ENCODE measurements at regions not wholly inside any gene's neighbourhood (a gene's known extent, or its start where the extent isn't known, plus 50 kb on each side); places are given as distances from the start of the nearest gene placed in this dataset.
"Not testable (repeated sequence)": the region's sequence is repeated elsewhere in the genome, so short reads cannot be mapped to it uniquely, and the experiment has no call there.

- not testable (repeated sequence) for H3K4me3 ChIP-seq (replicated peaks in 1 of 2; ENCODE audit: low read depth in 1 of 2, low read length in 2 of 2)
These were observed 530.7 kb downstream of the FOXD4L4 start for GRCh38 chr9:66267684-66268083.

DNA sequence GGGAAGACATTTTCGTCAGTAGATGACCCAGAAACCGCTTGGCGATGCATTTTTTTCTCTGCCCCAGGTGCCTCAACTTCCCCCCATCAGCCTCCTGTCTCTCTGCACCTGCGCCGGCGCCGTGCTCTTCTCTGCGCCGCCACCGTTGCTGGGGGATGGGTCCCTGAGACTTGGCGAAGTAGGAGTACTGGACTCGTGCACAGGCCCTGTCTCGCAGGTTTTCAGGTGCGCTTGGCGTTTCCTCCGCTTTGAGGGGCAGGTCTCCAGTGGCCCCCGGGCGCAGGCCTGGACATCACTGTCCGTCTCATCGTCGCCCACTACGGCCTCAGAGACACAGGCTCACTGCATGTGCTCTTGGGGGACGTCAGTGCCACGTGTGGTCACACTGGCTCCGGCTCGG is 532.1 kb downstream of the FOXD4L4 start:
- H2AFZ ChIP-seq (ENCODE audit: low read depth, low read length, poor library complexity, severe bottlenecking); H3K27ac ChIP-seq (ENCODE audit: low read depth, low read length); H3K9me3 ChIP-seq (ENCODE audit: control insufficient read depth in 1 of 2, insufficient read depth in 1 of 2, low read depth in 1 of 2, low read length in 2 of 2); RAD21 ChIA-PET (ENCODE audit: low non-redundant PET in 1 of 2, low total read pairs in 2 of 2, uncharacterized antibody in 2 of 2, unreplicated experiment in 2 of 2); H3K9ac ChIP-seq (ENCODE audit: low read length); ATAC-seq; DNase-seq (ENCODE audit: low read depth, low spot score); intact Hi-C loops (cut with micrococcal nuclease); POLR2A ChIA-PET; H3K9me2 ChIP-seq (ENCODE audit: insufficient read depth); BruUV-seq (replicated peaks); H3K79me2 ChIP-seq (ENCODE audit: insufficient read depth, low read length); H3K4me1 ChIP-seq (ENCODE audit: control insufficient read depth in 1 of 2, insufficient read depth in 2 of 2, low read length in 2 of 2); H3K27me3 ChIP-seq (ENCODE audit: insufficient read depth, low read length); CTCF ChIA-PET; H3K4me3 ChIP-seq (replicated peaks in 1 of 2; ENCODE audit: low read depth in 1 of 2, low read length in 2 of 2); H3K36me3 ChIP-seq (ENCODE audit: control insufficient read depth in 1 of 2, insufficient read depth in 2 of 2, low read length in 2 of 2); H4K20me1 ChIP-seq (ENCODE audit: insufficient read depth); H3K4me2 ChIP-seq (ENCODE audit: low read length): not testable (repeated sequence)

More at GRCh38 chr9:66267684-66268083, 530.7 kb downstream of the FOXD4L4 start:
- intact Hi-C loops (cut with micrococcal nuclease); BruUV-seq (replicated peaks); H3K4me2 ChIP-seq (ENCODE audit: low read length); H3K9ac ChIP-seq (ENCODE audit: low read length); H3K36me3 ChIP-seq (ENCODE audit: control insufficient read depth in 1 of 2, insufficient read depth in 2 of 2, low read length in 2 of 2); H3K4me1 ChIP-seq (ENCODE audit: control insufficient read depth in 1 of 2, insufficient read depth in 2 of 2, low read length in 2 of 2); H4K20me1 ChIP-seq (ENCODE audit: insufficient read depth); ATAC-seq; H3K9me3 ChIP-seq (ENCODE audit: control insufficient read depth in 1 of 2, insufficient read depth in 1 of 2, low read depth in 1 of 2, low read length in 2 of 2); H3K27me3 ChIP-seq (ENCODE audit: insufficient read depth, low read length); H3K27ac ChIP-seq (ENCODE audit: low read depth, low read length); CTCF ChIA-PET; H2AFZ ChIP-seq (ENCODE audit: low read depth, low read length, poor library complexity, severe bottlenecking); H3K79me2 ChIP-seq (ENCODE audit: insufficient read depth, low read length); DNase-seq (ENCODE audit: low read depth, low spot score); RAD21 ChIA-PET (ENCODE audit: low non-redundant PET in 1 of 2, low total read pairs in 2 of 2, uncharacterized antibody in 2 of 2, unreplicated experiment in 2 of 2); H3K9me2 ChIP-seq (ENCODE audit: insufficient read depth); POLR2A ChIA-PET: not testable (repeated sequence)

DNA sequence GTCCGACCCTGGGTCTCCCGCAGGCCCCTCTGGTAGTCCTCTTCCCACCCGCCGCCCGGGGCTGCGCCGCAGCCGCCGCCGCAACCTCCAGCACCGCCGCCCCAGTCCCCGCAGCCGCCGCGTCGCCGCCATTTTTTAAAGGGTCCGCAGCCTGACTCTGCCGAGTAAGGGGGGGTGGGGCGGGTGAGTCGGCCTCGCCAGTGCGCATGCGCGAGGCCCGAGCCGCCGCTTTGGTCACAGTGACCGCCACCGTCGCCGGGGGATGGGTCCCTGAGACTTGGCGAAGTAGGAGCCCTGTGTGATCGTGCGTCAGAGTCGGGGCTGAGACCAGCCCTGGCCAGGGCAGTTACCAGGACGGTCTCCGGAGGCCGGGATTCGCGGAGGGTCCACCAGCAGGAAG is 532.8 kb downstream of the FOXD4L4 start:
- H3K4me3 ChIP-seq (replicated peaks in 1 of 2; ENCODE audit: low read depth in 1 of 2, low read length in 2 of 2) = peak overlapping the region; percentile 32 to 58
- H3K4me1 ChIP-seq (ENCODE audit: control insufficient read depth in 1 of 2, insufficient read depth in 2 of 2, low read length in 2 of 2); H3K9me3 ChIP-seq (ENCODE audit: control insufficient read depth in 1 of 2, insufficient read depth in 1 of 2, low read depth in 1 of 2, low read length in 2 of 2); BruUV-seq (replicated peaks); intact Hi-C loops (cut with micrococcal nuclease); H3K27me3 ChIP-seq (ENCODE audit: insufficient read depth, low read length); RAD21 ChIA-PET (ENCODE audit: low non-redundant PET in 1 of 2, low total read pairs in 2 of 2, uncharacterized antibody in 2 of 2, unreplicated experiment in 2 of 2); H3K36me3 ChIP-seq (ENCODE audit: control insufficient read depth in 1 of 2, insufficient read depth in 2 of 2, low read length in 2 of 2); POLR2A ChIA-PET; DNase-seq (ENCODE audit: low read depth, low spot score); H4K20me1 ChIP-seq (ENCODE audit: insufficient read depth); H3K79me2 ChIP-seq (ENCODE audit: insufficient read depth, low read length); H3K9me2 ChIP-seq (ENCODE audit: insufficient read depth); CTCF ChIA-PET; H2AFZ ChIP-seq (ENCODE audit: low read depth, low read length, poor library complexity, severe bottlenecking): not testable (repeated sequence)
- peak overlapping the region; percentile 60; the same call in 1 of the 2 replicates for H3K4me2 ChIP-seq (ENCODE audit: low read length)
- H3K27ac ChIP-seq (ENCODE audit: low read depth, low read length) = peak overlapping the region; percentile 55; the same call in 1 of the 2 replicates
- peak; percentile 54; the same call in 1 of the 2 replicates for ATAC-seq
- H3K9ac ChIP-seq (ENCODE audit: low read length) = peak overlapping the region; percentile 62; the same call in 1 of the 2 replicates

- H3K79me2 ChIP-seq (ENCODE audit: insufficient read depth, low read length); H3K9me2 ChIP-seq (ENCODE audit: insufficient read depth); H4K20me1 ChIP-seq (ENCODE audit: insufficient read depth); intact Hi-C loops (cut with micrococcal nuclease); BruUV-seq (replicated peaks); H2AFZ ChIP-seq (ENCODE audit: low read depth, low read length, poor library complexity, severe bottlenecking); H3K4me1 ChIP-seq (ENCODE audit: control insufficient read depth in 1 of 2, insufficient read depth in 2 of 2, low read length in 2 of 2); H3K4me3 ChIP-seq (replicated peaks in 1 of 2; ENCODE audit: low read depth in 1 of 2, low read length in 2 of 2); RAD21 ChIA-PET (ENCODE audit: low non-redundant PET in 1 of 2, low total read pairs in 2 of 2, uncharacterized antibody in 2 of 2, unreplicated experiment in 2 of 2); H3K27ac ChIP-seq (ENCODE audit: low read depth, low read length); DNase-seq (ENCODE audit: low read depth, low spot score); H3K27me3 ChIP-seq (ENCODE audit: insufficient read depth, low read length); ATAC-seq; H3K9me3 ChIP-seq (ENCODE audit: control insufficient read depth in 1 of 2, insufficient read depth in 1 of 2, low read depth in 1 of 2, low read length in 2 of 2); POLR2A ChIA-PET; CTCF ChIA-PET; H3K9ac ChIP-seq (ENCODE audit: low read length); H3K36me3 ChIP-seq (ENCODE audit: control insufficient read depth in 1 of 2, insufficient read depth in 2 of 2, low read length in 2 of 2): not testable (repeated sequence)
- peak overlapping the region; percentile 37 for H3K4me2 ChIP-seq (ENCODE audit: low read length)
These were observed 541.9 kb downstream of the FOXD4L4 start for GRCh38 chr9:66278809-66279208.
